ENCODE measurements at regions not wholly inside any gene's neighbourhood (a gene's known extent, or its start where the extent isn't known, plus 50 kb on each side); places are given as distances from the start of the nearest gene placed in this dataset.

- Histone ChIP-seq H3K36me3 (ENCODE audit: control insufficient read depth in 1 of 2, insufficient read depth in 2 of 2, low read length in 2 of 2) (no peaks in the 10 kb centered on the region), H3K9me2 (ENCODE audit: insufficient read depth) (no peaks in the 10 kb centered on the region), H4K20me1 (ENCODE audit: insufficient read depth) (no peaks in the 10 kb centered on the region), H3K27ac (ENCODE audit: low read depth, low read length) (peak overlapping the region; percentile 38; the same call in 1 of the 2 replicates), H2AFZ (ENCODE audit: low read depth, low read length, poor library complexity, severe bottlenecking) (no peak overlapping the region), H3K4me2 (ENCODE audit: low read length) (peak overlapping the region; percentile 73), H3K4me3 (replicated peaks in 1 of 2; ENCODE audit: low read depth in 1 of 2, low read length in 2 of 2) (peak overlapping the region; percentile 36 to 50), H3K9ac (ENCODE audit: low read length) (no peak overlapping the region), H3K4me1 (ENCODE audit: control insufficient read depth in 1 of 2, insufficient read depth in 2 of 2, low read length in 2 of 2) (peaks cover 0 to 7% of the 10 kb centered on the region in 2 experiments; a peak in 1 of 4 replicates), H3K27me3 (ENCODE audit: insufficient read depth, low read length) (peaks cover 21% of the 10 kb centered on the region; the same call in 1 of the 2 replicates), H3K79me2 (ENCODE audit: insufficient read depth, low read length) (no peaks in the 10 kb centered on the region), H3K9me3 (ENCODE audit: control insufficient read depth in 1 of 2, insufficient read depth in 1 of 2, low read depth in 1 of 2, low read length in 2 of 2) (no peaks in the 10 kb centered on the region)
- no peak for TF ChIP-seq ZFX (IDR thresholded peaks at IDR 0.05)
- no peak for TF ChIP-seq SP1 (IDR thresholded peaks at IDR 0.05; ENCODE audit: low read depth)
- TF ChIP-seq, protein P1, sequence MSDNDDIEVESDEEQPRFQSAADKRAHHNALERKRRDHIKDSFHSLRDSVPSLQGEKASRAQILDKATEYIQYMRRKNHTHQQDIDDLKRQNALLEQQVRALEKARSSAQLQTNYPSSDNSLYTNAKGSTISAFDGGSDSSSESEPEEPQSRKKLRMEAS (IDR thresholded peaks at IDR 0.05): peak; percentile 49
- TF ChIP-seq SIN3A (IDR thresholded peaks at IDR 0.05; ENCODE audit: low read depth): no peak
- TF ChIP-seq SRF (IDR thresholded peaks at IDR 0.05; ENCODE audit: low read depth): no peak
- no peak for TF ChIP-seq ZNF274 (IDR thresholded peaks at IDR 0.05; ENCODE audit: low read depth, low read length)
- no peak for TF ChIP-seq FOSL1 (IDR thresholded peaks at IDR 0.05; ENCODE audit: low read depth)
- peak; percentile 34 for TF ChIP-seq RAD21 (IDR thresholded peaks at IDR 0.05; ENCODE audit: low read depth)
- peak; percentile 29 for TF ChIP-seq POLR2A (IDR thresholded peaks at IDR 0.05; ENCODE audit: borderline replicate concordance, extremely low read depth, insufficient read depth, insufficient read length)
- no peak for TF ChIP-seq TCF7L2 (IDR thresholded peaks at IDR 0.05; ENCODE audit: borderline replicate concordance, extremely low read depth, insufficient read depth, insufficient read length)
- TF ChIP-seq CBX3 (IDR thresholded peaks at IDR 0.05; ENCODE audit: low read depth): no peak
- TF ChIP-seq CTCF (IDR thresholded peaks at IDR 0.05 in 2 of 3, conservative IDR thresholded peaks at IDR 0.05 in 1 of 3; ENCODE audit: borderline replicate concordance in 1 of 3, insufficient read depth in 1 of 3, low read depth in 2 of 3, low read length in 2 of 3): peak in 2 of 3 experiments; percentile 31 to 32; a peak in 3 of 6 replicates
- TF ChIP-seq, protein P2, sequence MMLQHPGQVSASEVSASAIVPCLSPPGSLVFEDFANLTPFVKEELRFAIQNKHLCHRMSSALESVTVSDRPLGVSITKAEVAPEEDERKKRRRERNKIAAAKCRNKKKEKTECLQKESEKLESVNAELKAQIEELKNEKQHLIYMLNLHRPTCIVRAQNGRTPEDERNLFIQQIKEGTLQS (IDR thresholded peaks at IDR 0.05): no peak
- TF ChIP-seq ZBTB33 (IDR thresholded peaks at IDR 0.05; ENCODE audit: extremely low read depth, insufficient replicate concordance, low read length): no peak
- TF ChIP-seq ELF1 (IDR thresholded peaks at IDR 0.05; ENCODE audit: borderline replicate concordance, low read depth): no peak
- TF ChIP-seq POLR2AphosphoS5 (IDR thresholded peaks at IDR 0.05; ENCODE audit: low read depth, low read length): no peak
- TF ChIP-seq, protein P3, sequence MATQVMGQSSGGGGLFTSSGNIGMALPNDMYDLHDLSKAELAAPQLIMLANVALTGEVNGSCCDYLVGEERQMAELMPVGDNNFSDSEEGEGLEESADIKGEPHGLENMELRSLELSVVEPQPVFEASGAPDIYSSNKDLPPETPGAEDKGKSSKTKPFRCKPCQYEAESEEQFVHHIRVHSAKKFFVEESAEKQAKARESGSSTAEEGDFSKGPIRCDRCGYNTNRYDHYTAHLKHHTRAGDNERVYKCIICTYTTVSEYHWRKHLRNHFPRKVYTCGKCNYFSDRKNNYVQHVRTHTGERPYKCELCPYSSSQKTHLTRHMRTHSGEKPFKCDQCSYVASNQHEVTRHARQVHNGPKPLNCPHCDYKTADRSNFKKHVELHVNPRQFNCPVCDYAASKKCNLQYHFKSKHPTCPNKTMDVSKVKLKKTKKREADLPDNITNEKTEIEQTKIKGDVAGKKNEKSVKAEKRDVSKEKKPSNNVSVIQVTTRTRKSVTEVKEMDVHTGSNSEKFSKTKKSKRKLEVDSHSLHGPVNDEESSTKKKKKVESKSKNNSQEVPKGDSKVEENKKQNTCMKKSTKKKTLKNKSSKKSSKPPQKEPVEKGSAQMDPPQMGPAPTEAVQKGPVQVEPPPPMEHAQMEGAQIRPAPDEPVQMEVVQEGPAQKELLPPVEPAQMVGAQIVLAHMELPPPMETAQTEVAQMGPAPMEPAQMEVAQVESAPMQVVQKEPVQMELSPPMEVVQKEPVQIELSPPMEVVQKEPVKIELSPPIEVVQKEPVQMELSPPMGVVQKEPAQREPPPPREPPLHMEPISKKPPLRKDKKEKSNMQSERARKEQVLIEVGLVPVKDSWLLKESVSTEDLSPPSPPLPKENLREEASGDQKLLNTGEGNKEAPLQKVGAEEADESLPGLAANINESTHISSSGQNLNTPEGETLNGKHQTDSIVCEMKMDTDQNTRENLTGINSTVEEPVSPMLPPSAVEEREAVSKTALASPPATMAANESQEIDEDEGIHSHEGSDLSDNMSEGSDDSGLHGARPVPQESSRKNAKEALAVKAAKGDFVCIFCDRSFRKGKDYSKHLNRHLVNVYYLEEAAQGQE (IDR thresholded peaks at IDR 0.05; ENCODE audit: low read depth): no peak
- CTCF ChIA-PET: interaction anchor here (0.7 kb wide), 1 partner anchor 374 kb away, joined by 3 read pairs; no protein-coding TSS in a partner anchor
- RAD21 ChIA-PET (ENCODE audit: low non-redundant PET in 1 of 2, low total read pairs in 2 of 2, uncharacterized antibody in 2 of 2, unreplicated experiment in 2 of 2): no interaction called here
- DNase-seq (ENCODE audit: low read depth, low spot score) (peak; percentile 36), ATAC-seq (peak; percentile 91)
- POLR2A ChIA-PET: no interaction called here
- BruUV-seq (replicated peaks): no TSS peak
- intact Hi-C loops (cut with micrococcal nuclease): no loop called here
Observed at GRCh38 chr3:168249550-168250414, 154.1 kb upstream of the GOLIM4 start.
